SHP77 treated with DMSO at 0.1 percent for 48 hours (cell line): ENCODE measurements at regions not wholly inside any gene's neighbourhood (a gene's known extent, or its start where the extent isn't known, plus 50 kb on each side); places are given as distances from the start of the nearest gene placed in this dataset.
A peak's percentile ranks its signal among the peaks of the same experiment; 100 is the strongest.
"Not testable (repeated sequence)": the region's sequence is repeated elsewhere in the genome, so short reads cannot be mapped to it uniquely, and the experiment has no call there.

Experiments
- DNase-seq: peaks from one replicate; lab custom pipeline; 2025; lab: John Stamatoyannopoulos, UW

GRCh38 chr6:97914912-97915311, 631.9 kb upstream of the MMS22L start:
- no peak for DNase-seq

GRCh38 chr6:97915537-97915936, 632.5 kb upstream of the MMS22L start:
- DNase-seq: no peak

- no peak for DNase-seq
Measured at GRCh38 chr6:97917369-97917768, 634.4 kb upstream of the MMS22L start.

GRCh38 chr6:97919046-97919445, 636.0 kb upstream of the MMS22L start:
- no peak for DNase-seq

- no peak for DNase-seq
Measured at GRCh38 chr6:97919631-97920030, 636.6 kb upstream of the MMS22L start.

- DNase-seq: no peak
Measured at GRCh38 chr6:97923249-97923648, 640.2 kb upstream of the MMS22L start.

GRCh38 chr6:97925504-97925903, 642.5 kb upstream of the MMS22L start:
- DNase-seq: no peak

- no peak for DNase-seq
Measured at GRCh38 chr6:97939440-97940168, 656.6 kb upstream of the MMS22L start.

GRCh38 chr6:97947841-97948240, 664.8 kb upstream of the MMS22L start:
- DNase-seq: peak; percentile 47

- DNase-seq: no peak
Measured at GRCh38 chr6:97958134-97958533, 675.1 kb upstream of the MMS22L start.

- no peak for DNase-seq
Measured at GRCh38 chr6:97963193-97963592, 680.2 kb upstream of the MMS22L start.

- no peak for DNase-seq
Measured at GRCh38 chr6:97969065-97969464, 686.0 kb upstream of the MMS22L start.

GRCh38 chr6:97977084-97977483, 694.1 kb upstream of the MMS22L start:
- DNase-seq: no peak

GRCh38 chr6:97978855-97979271, 695.8 kb upstream of the MMS22L start:
- DNase-seq: no peak

GRCh38 chr6:97979285-97979684, 696.3 kb upstream of the MMS22L start:
- not testable (repeated sequence) for DNase-seq

- DNase-seq: no peak
Measured at GRCh38 chr6:97989451-97989850, 706.4 kb upstream of the MMS22L start.

- no peak for DNase-seq
Measured at GRCh38 chr6:97995158-97995557, 712.1 kb upstream of the MMS22L start.

- DNase-seq: no peak
Measured at GRCh38 chr6:98002678-98003077, 719.7 kb upstream of the MMS22L start.

GRCh38 chr6:98014442-98015201, 731.6 kb upstream of the MMS22L start:
- peak; percentile 97 for DNase-seq

- DNase-seq: no peak
Measured at GRCh38 chr6:98016565-98016964, 733.5 kb upstream of the MMS22L start.

- no peak for DNase-seq
Measured at GRCh38 chr6:98020222-98020621, 737.2 kb upstream of the MMS22L start.

- no peak for DNase-seq
Measured at GRCh38 chr6:98024359-98024758, 741.3 kb upstream of the MMS22L start.

GRCh38 chr6:98027898-98028297, 744.9 kb upstream of the MMS22L start:
- no peak for DNase-seq

GRCh38 chr6:98033617-98034016, 750.6 kb upstream of the MMS22L start:
- DNase-seq: no peak
